Ovary (tissue), 7 donors: ENCODE measurements at regions not wholly inside any gene's neighbourhood (a gene's known extent, or its start where the extent isn't known, plus 50 kb on each side); places are given as distances from the start of the nearest gene placed in this dataset.

ENCODE experiments used
- DNase-seq, 5 donors: peaks; one replicate each; pipeline ENCODE4 v3.0.0-alpha.2; 2019 to 2020
- H3K27ac ChIP-seq, 2 donors: fragments of 200-600 bp; one replicate each; pipeline versions ENCODE4 v1.5.1 to v1.8.0; 2019 to 2022
- H3K27me3 ChIP-seq: fragments of 200-600 bp; one replicate; pipeline ENCODE4 v1.8.0; 2022
- H3K36me3 ChIP-seq: fragments of 200-600 bp; sonication (generic); one replicate; pipeline ENCODE4 v1.5.1; 2019
- H3K4me1 ChIP-seq: one replicate; pipeline ENCODE4 v1.8.1; 2013; ENCODE audit warnings: mild to moderate bottlenecking, moderate library complexity; ENCODE audit not compliant: insufficient read depth
- H3K4me3 ChIP-seq: fragments of 200-600 bp; sonication (generic); one replicate; pipeline ENCODE4 v1.5.1; 2017
- H3K9me3 ChIP-seq, 2 donors: fragments of 200-600 bp in 1 of 2; sonication (generic) in 1 of 2; one replicate each; pipeline versions ENCODE4 v1.5.1 to v1.8.1; 2013 to 2019; ENCODE audit warnings: mild to moderate bottlenecking in 1 of 2, moderate library complexity in 1 of 2
- CTCF ChIP-seq, 3 donors: fragments of 450-650 bp in 2 of 3; fragments of 200-600 bp in 1 of 3; IDR thresholded peaks; one replicate each; pipeline versions ENCODE4 v1.5.1 to v1.8.0; 2016 to 2022; ENCODE audit warnings: antibody characterized with exemption in 3 of 3, mild to moderate bottlenecking in 1 of 3
- EP300 ChIP-seq: sonication (generic); formaldehyde crosslinking; IDR thresholded peaks from one replicate; pipeline ENCODE4 v1.6.1; 2017; ENCODE audit warnings: antibody characterized with exemption
- POLR2A ChIP-seq: fragments of 450-650 bp; IDR thresholded peaks from one replicate; pipeline ENCODE4 v1.6.1; 2017; ENCODE audit warnings: antibody characterized with exemption, mild to moderate bottlenecking, moderate library complexity
- WGBS, 3 donors: extraction: QIAGEN DNeasy Blood & Tissue Kit in 1 of 3; methylation state at CpG; one replicate each; pipeline versions ENCODE4 v1.1.5 to v1.1.7; 2013 to 2017; 5-methylcytosine and 5-hydroxymethylcytosine counted together
- intact Hi-C, 4 donors: fragments of 100-400 bp; cut with DNase I; formaldehyde crosslinking; loops; one replicate each; pipeline versions ENCODE4 v1.11.0 to v1.15.1; 2022 to 2023
- donor health status: DM: no; HTN: no; CAD: no; lungs with moderate emphysema.
- donor health status: DM: no; HTN: no; CAD: no.
- donor health status: Bipolar disorder and iron deficiency.
- donor health status: DM: no; HTN: no; CAD: no.
- donor health status: DM: yes; HTN: yes; CAD: no.

GRCh38 chr6:8245726-8246125 is 143.4 kb upstream of the EEF1E1 start:
- Histone ChIP-seq H3K36me3 (no peaks in the 10 kb centered on the region), H3K4me1 (no peaks in the 10 kb centered on the region), H3K27ac (no peak overlapping the region), H3K4me3 (no peak overlapping the region), H3K9me3 (no peaks in the 10 kb centered on the region), H3K27me3 (no peaks in the 10 kb centered on the region)
- DNase-seq = no peak
- 20 to 25% (median 25%) methylated on average over 6 of the region's 6 CpGs for WGBS, 3 donors
- TF ChIP-seq POLR2A (no peak), CTCF (IDR thresholded peaks at IDR 0.05) (no peak), EP300 (no peak)
- intact Hi-C loops = no loop called here

GRCh38 chr6:8243475-8243874 is 141.1 kb upstream of the EEF1E1 start:
- Histone ChIP-seq H3K9me3 (no peaks in the 10 kb centered on the region), H3K36me3 (no peaks in the 10 kb centered on the region), H3K27ac (no peak overlapping the region), H3K4me1 (no peaks in the 10 kb centered on the region), H3K4me3 (no peak overlapping the region), H3K27me3 (no peaks in the 10 kb centered on the region)
- intact Hi-C loops = no loop called here
- 9 to 22% (median 11%) methylated on average over 3 of the region's 3 CpGs for WGBS, 3 donors
- TF ChIP-seq POLR2A (no peak), CTCF (IDR thresholded peaks at IDR 0.05) (no peak), EP300 (no peak)
- no peak for DNase-seq

GRCh38 chr6:8242885-8243284 is 140.5 kb upstream of the EEF1E1 start:
- TF ChIP-seq CTCF (IDR thresholded peaks at IDR 0.05) (no peak), POLR2A (no peak), EP300 (no peak)
- no peak overlapping the region for H3K27ac ChIP-seq
- DNase-seq = no peak
- no peaks in the 10 kb centered on the region for H3K9me3 ChIP-seq
- no peaks in the 10 kb centered on the region for H3K36me3 ChIP-seq
- no peaks in the 10 kb centered on the region for H3K4me1 ChIP-seq
- no peaks in the 10 kb centered on the region for H3K27me3 ChIP-seq
- intact Hi-C loops = no loop called here
- H3K4me3 ChIP-seq = no peak overlapping the region
- WGBS, 3 donors = 48 to 63% (median 53%) methylated on average over 3 of the region's 3 CpGs

- Histone ChIP-seq H3K27ac (no peak overlapping the region), H3K9me3 (no peaks in the 10 kb centered on the region), H3K4me3 (no peak overlapping the region), H3K4me1 (no peaks in the 10 kb centered on the region), H3K36me3 (no peaks in the 10 kb centered on the region), H3K27me3 (no peaks in the 10 kb centered on the region)
- intact Hi-C loops = no loop called here
- DNase-seq = no peak
- TF ChIP-seq CTCF (IDR thresholded peaks at IDR 0.05) (no peak), POLR2A (no peak), EP300 (no peak)
- 40 to 47% (median 41%) methylated on average over 7 of the region's 7 CpGs for WGBS, 3 donors
These were observed 138.0 kb upstream of the EEF1E1 start for GRCh38 chr6:8240301-8240700.
